ENCODE measurements at regions not wholly inside any gene's neighbourhood (a gene's known extent, or its start where the extent isn't known, plus 50 kb on each side); places are given as distances from the start of the nearest gene placed in this dataset.
"Not testable (repeated sequence)": the region's sequence is repeated elsewhere in the genome, so short reads cannot be mapped to it uniquely, and the experiment has no call there.

- H3K27ac ChIP-seq = no peak overlapping the region
- H3K36me3 ChIP-seq = no peaks in the 10 kb centered on the region
- no peak overlapping the region for H3K4me3 ChIP-seq
- no peaks in the 10 kb centered on the region for H3K4me1 ChIP-seq
- no peaks in the 10 kb centered on the region for H3K9me3 ChIP-seq
- no peak for DNase-seq (ENCODE audit: low spot score in 2 of 2)
- TF ChIP-seq CTCF (IDR thresholded peaks at IDR 0.05) = no peak
- TF ChIP-seq EP300 (IDR thresholded peaks at IDR 0.05) = no peak
- TF ChIP-seq POLR2A (IDR thresholded peaks at IDR 0.05) = no peak
- WGBS, 2 donors = 73 to 88% methylated on average over 1 of the region's 1 CpG
- no peaks in the 10 kb centered on the region for H3K27me3 ChIP-seq
Observed at GRCh38 chr3:162385387-162385786, 888.8 kb downstream of the OTOL1 start.

- Histone ChIP-seq H3K27ac (no peak overlapping the region), H3K27me3 (no peaks in the 10 kb centered on the region), H3K4me1 (no peaks in the 10 kb centered on the region), H3K36me3 (no peaks in the 10 kb centered on the region), H3K4me3 (no peak overlapping the region), H3K9me3 (no peaks in the 10 kb centered on the region)
- 89 to 90% methylated on average over 3 of the region's 3 CpGs for WGBS, 2 donors
- TF ChIP-seq EP300 (IDR thresholded peaks at IDR 0.05) = no peak
- TF ChIP-seq CTCF (IDR thresholded peaks at IDR 0.05) = no peak
- TF ChIP-seq POLR2A (IDR thresholded peaks at IDR 0.05) = no peak
- no peak for DNase-seq (ENCODE audit: low spot score in 2 of 2)
Observed at GRCh38 chr3:162390891-162391290, 894.3 kb downstream of the OTOL1 start.

GRCh38 chr3:162391301-162391700 lies 894.7 kb downstream of the OTOL1 start:
- WGBS, 2 donors = 51 to 63% methylated on average over 2 of the region's 2 CpGs
- Histone ChIP-seq H3K4me1 (no peaks in the 10 kb centered on the region), H3K36me3 (no peaks in the 10 kb centered on the region), H3K4me3 (no peak overlapping the region), H3K9me3 (no peaks in the 10 kb centered on the region), H3K27me3 (no peaks in the 10 kb centered on the region), H3K27ac (no peak overlapping the region)
- DNase-seq (ENCODE audit: low spot score in 2 of 2) = no peak
- no peak for TF ChIP-seq POLR2A (IDR thresholded peaks at IDR 0.05)

GRCh38 chr3:162395496-162395895 lies 898.9 kb downstream of the OTOL1 start:
- no peak for TF ChIP-seq CTCF (IDR thresholded peaks at IDR 0.05)
- no peak for TF ChIP-seq EP300 (IDR thresholded peaks at IDR 0.05)
- no peak for TF ChIP-seq POLR2A (IDR thresholded peaks at IDR 0.05)
- 76 to 83% methylated on average over 3 of the region's 3 CpGs for WGBS, 2 donors

GRCh38 chr3:162398554-162398953 lies 901.9 kb downstream of the OTOL1 start:
- H3K9me3 ChIP-seq = peaks cover 0 to 9% (median 0%) of the 10 kb centered on the region in 4 donors
- no peaks in the 10 kb centered on the region for H3K36me3 ChIP-seq
- H3K27ac ChIP-seq = no peak overlapping the region
- no peaks in the 10 kb centered on the region for H3K27me3 ChIP-seq
- WGBS, 2 donors = 86 to 89% methylated on average over 2 of the region's 2 CpGs
- H3K4me3 ChIP-seq = no peak overlapping the region
- no peak for DNase-seq (ENCODE audit: low spot score in 2 of 2)
- no peaks in the 10 kb centered on the region for H3K4me1 ChIP-seq
- no peak for TF ChIP-seq EP300 (IDR thresholded peaks at IDR 0.05)
- no peak for TF ChIP-seq POLR2A (IDR thresholded peaks at IDR 0.05)
- TF ChIP-seq CTCF (IDR thresholded peaks at IDR 0.05) = no peak

More at GRCh38 chr3:162395496-162395895, 898.9 kb downstream of the OTOL1 start:
- Histone ChIP-seq H3K36me3 (no peaks in the 10 kb centered on the region), H3K4me1 (no peaks in the 10 kb centered on the region), H3K27ac (no peak overlapping the region), H3K27me3 (no peaks in the 10 kb centered on the region), H3K4me3 (no peak overlapping the region), H3K9me3 (peaks cover 0 to 9% (median 0%) of the 10 kb centered on the region in 4 donors)
- no peak for DNase-seq (ENCODE audit: low spot score in 2 of 2)

GRCh38 chr3:162400697-162401096 lies 904.1 kb downstream of the OTOL1 start:
- no peak for DNase-seq (ENCODE audit: low spot score in 2 of 2)
- Histone ChIP-seq H3K27ac (no peak overlapping the region), H3K36me3 (no peaks in the 10 kb centered on the region), H3K9me3 (peaks cover 0 to 9% (median 0%) of the 10 kb centered on the region in 4 donors), H3K27me3 (no peaks in the 10 kb centered on the region), H3K4me3 (no peak overlapping the region), H3K4me1 (no peaks in the 10 kb centered on the region)
- TF ChIP-seq EP300 (IDR thresholded peaks at IDR 0.05) = no peak
- TF ChIP-seq CTCF (IDR thresholded peaks at IDR 0.05) = no peak
- TF ChIP-seq POLR2A (IDR thresholded peaks at IDR 0.05) = no peak
- WGBS, 2 donors = 35 to 37% methylated on average over 3 of the region's 3 CpGs

GRCh38 chr3:162411556-162411955 lies 914.9 kb downstream of the OTOL1 start:
- not testable (repeated sequence) for H3K27me3 ChIP-seq; H3K36me3 ChIP-seq; DNase-seq (ENCODE audit: low spot score in 2 of 2); H3K9me3 ChIP-seq; H3K27ac ChIP-seq; H3K4me3 ChIP-seq; H3K4me1 ChIP-seq
- 93 to 94% methylated on average over 23 of the region's 23 CpGs for WGBS, 2 donors

Measured in tibial nerve (tissue), 4 donors.